ENCODE measurements at regions not wholly inside any gene's neighbourhood (a gene's known extent, or its start where the extent isn't known, plus 50 kb on each side); places are given as distances from the start of the nearest gene placed in this dataset.

DNA sequence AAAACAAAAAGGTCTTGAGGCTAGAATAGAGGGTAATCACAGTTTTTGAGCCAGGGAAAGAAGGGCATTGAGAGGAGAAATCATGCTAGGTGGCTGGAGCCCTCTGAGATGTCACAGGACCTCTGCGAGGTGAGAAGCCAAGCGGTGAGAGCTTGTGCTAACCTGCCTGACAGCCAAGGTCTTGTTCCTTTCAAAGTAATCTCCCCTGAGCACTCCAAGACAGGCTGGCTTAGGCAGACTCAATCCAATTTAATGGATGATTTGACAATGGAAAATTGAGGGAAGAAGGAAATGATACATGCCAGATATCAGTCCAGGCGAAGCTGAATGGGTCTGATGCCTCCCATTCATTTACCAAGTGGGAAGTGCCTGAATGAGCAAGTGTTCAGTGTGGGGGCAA lies 311.9 kb upstream of the PTBP2 start (continued):
- TF ChIP-seq ATF2 (IDR thresholded peaks at IDR 0.05; ENCODE audit: low read length) (no peak), BACH1 (IDR thresholded peaks at IDR 0.05; ENCODE audit: low read length) (no peak)

All from H1 (cell line).